ENCODE measurements at regions not wholly inside any gene's neighbourhood (a gene's known extent, or its start where the extent isn't known, plus 50 kb on each side); places are given as distances from the start of the nearest gene placed in this dataset.
"Not testable (repeated sequence)": the region's sequence is repeated elsewhere in the genome, so short reads cannot be mapped to it uniquely, and the experiment has no call there.

GRCh38 chr2:122707224-122707824, 951.9 kb downstream of the TSN start:
- no peak for DNase-seq (ENCODE audit: low read depth)
- TF ChIP-seq, protein P1, sequence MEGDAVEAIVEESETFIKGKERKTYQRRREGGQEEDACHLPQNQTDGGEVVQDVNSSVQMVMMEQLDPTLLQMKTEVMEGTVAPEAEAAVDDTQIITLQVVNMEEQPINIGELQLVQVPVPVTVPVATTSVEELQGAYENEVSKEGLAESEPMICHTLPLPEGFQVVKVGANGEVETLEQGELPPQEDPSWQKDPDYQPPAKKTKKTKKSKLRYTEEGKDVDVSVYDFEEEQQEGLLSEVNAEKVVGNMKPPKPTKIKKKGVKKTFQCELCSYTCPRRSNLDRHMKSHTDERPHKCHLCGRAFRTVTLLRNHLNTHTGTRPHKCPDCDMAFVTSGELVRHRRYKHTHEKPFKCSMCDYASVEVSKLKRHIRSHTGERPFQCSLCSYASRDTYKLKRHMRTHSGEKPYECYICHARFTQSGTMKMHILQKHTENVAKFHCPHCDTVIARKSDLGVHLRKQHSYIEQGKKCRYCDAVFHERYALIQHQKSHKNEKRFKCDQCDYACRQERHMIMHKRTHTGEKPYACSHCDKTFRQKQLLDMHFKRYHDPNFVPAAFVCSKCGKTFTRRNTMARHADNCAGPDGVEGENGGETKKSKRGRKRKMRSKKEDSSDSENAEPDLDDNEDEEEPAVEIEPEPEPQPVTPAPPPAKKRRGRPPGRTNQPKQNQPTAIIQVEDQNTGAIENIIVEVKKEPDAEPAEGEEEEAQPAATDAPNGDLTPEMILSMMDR (IDR thresholded peaks at IDR 0.05; ENCODE audit: control insufficient read depth, extremely low read depth, insufficient read depth): no peak
- no peak overlapping the region for H3K4me3 ChIP-seq (ENCODE audit: low read depth, low read length)

DNA sequence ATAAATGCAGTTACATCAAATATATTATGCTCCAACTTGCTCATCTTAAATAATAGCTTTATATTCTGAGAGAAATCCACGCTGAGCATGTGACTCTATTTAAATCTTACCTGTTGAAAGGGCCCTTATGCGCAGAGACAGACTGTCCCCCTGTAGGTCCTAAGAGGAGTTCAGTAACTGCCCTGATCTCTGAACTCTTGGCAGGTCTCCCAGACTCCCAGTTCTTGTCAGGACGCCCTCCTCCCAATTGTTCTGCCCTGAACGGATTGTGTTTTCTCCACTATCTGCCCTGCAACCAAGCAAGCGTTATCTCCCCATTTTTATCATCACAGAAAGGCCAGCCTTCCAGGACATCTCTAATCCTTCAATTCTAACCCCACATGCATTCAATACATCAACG, 954.6 kb downstream of the TSN start:
- no peak overlapping the region for H3K4me3 ChIP-seq (ENCODE audit: low read depth, low read length)
- no peak for DNase-seq (ENCODE audit: low read depth)
- TF ChIP-seq, protein P1 (IDR thresholded peaks at IDR 0.05; ENCODE audit: control insufficient read depth, extremely low read depth, insufficient read depth): no peak

DNA sequence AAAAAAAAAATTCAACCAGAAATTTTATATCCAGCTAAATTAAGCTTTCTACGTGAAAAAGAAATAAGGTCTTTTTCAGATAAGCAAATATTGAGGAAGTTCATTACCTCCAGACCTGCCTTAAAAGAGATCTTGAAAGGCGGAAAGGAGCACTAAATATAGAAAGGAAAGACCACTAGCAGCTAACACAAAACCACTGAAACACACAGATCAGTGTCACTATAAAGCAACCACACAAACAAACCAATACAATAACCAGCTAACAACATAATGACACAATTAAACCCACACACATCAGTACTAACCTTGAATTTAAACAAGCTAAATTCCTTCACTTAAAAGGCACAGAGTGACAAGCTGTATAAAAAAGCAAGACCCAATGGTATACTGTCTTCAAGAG, 958.3 kb downstream of the TSN start:
- TF ChIP-seq, protein P1 (IDR thresholded peaks at IDR 0.05; ENCODE audit: control insufficient read depth, extremely low read depth, insufficient read depth): no peak
- H3K4me3 ChIP-seq (ENCODE audit: low read depth, low read length): no peak overlapping the region
- DNase-seq (ENCODE audit: low read depth): no peak

- H3K4me3 ChIP-seq (ENCODE audit: low read depth, low read length); DNase-seq (ENCODE audit: low read depth): not testable (repeated sequence)
Observed at GRCh38 chr2:122720822-122721221, 965.4 kb downstream of the TSN start.

DNA sequence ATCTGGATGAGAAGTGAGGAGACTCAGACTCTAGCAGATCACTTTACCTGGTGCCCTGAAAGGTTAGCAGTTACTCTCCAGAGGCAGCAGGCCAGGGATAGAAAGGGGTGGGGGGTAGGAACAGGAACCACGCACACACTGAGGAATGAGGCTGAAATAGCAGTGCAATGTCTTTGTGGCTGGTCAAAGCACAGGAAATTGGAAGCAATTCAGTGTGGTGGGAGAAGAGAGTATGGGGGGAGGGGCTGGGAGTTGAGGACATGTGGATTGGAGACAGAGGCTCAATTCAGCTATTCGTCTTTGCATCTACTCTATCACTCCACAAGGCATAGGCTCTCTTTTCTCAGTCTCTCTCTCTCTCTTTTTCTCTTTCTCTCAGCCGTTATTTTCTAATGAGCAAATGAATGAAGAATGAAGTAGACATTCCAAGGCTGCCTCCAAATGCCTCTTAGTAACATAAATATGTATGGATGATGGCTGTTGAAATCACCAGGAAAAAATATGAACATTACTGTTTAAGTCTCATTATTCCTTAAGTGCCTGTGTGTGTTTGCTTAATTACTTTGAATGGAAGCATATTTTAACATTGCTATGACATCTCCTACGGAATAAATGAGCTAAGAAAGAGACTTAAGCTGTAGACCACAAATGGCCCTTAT, 979.4 kb downstream of the TSN start:
- TF ChIP-seq, protein P1 (IDR thresholded peaks at IDR 0.05; ENCODE audit: control insufficient read depth, extremely low read depth, insufficient read depth): no peak
- no peak overlapping the region for H3K4me3 ChIP-seq (ENCODE audit: low read depth, low read length)
- no peak for DNase-seq (ENCODE audit: low read depth)

DNA sequence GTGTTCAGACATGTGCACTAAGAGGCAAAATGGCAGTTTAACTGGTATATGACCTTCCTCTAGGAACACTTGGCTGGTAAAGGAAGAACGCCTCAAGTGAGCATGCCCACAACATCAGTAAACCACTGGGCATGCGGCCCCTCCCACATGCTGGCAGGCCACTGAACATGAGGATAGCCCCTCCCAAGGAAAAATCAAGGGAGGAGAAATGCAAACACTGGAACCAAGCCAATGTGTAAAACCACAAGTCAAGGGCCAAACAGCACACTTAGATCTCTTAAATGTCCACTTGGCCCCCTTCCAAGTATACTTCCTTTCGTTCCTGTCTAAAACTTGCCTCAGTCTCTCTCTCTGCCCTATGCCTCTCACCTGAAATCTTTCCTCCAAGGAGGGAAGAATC, 980.8 kb downstream of the TSN start:
- H3K4me3 ChIP-seq (ENCODE audit: low read depth, low read length): no peak overlapping the region
- DNase-seq (ENCODE audit: low read depth): peak; percentile 2
- TF ChIP-seq, protein P1 (IDR thresholded peaks at IDR 0.05; ENCODE audit: control insufficient read depth, extremely low read depth, insufficient read depth): no peak

- TF ChIP-seq, protein P1 (IDR thresholded peaks at IDR 0.05; ENCODE audit: control insufficient read depth, extremely low read depth, insufficient read depth): no peak
- no peak overlapping the region for H3K4me3 ChIP-seq (ENCODE audit: low read depth, low read length)
- DNase-seq (ENCODE audit: low read depth): no peak
Observed at GRCh38 chr2:122737429-122738077, 982.1 kb downstream of the TSN start.

Measured in LNCaP clone FGC (cell line).